ENCODE measurements at regions not wholly inside any gene's neighbourhood (a gene's known extent, or its start where the extent isn't known, plus 50 kb on each side); places are given as distances from the start of the nearest gene placed in this dataset.

- no peak for FAIRE-seq
These were observed 1678.8 kb upstream of the TENM3 start for GRCh38 chr4:180564448-180564847.

DNA sequence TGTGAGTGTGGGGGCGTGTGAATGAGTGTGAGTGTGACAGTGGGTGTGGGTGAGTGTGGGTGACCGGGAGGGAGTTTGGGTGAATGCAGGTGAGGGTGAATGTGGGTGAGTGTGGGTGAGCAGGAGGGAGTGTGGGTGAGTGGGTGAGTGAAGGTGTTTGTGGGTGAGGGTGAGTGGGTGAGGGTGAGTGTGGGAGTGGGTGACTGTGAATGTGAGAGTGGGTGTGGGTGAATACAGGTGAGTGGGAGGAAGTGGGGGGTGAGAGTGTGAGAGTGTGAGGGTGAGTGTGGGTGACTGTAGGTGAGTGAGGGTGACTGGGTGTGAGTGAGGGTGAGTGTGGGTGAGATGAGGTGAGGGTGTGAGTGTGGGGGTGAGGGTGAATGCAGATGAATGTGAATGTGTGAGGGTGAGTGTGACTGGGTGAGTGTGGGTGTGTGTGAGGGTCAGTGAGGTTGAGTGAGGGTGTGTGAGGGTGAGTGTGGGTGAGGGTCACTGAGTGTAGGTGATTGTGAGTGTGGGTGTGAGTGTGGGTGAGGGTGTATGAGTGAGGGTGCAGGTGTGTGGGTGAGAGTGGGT is 1677.3 kb upstream of the TENM3 start:
- FAIRE-seq, result no peak

DNA sequence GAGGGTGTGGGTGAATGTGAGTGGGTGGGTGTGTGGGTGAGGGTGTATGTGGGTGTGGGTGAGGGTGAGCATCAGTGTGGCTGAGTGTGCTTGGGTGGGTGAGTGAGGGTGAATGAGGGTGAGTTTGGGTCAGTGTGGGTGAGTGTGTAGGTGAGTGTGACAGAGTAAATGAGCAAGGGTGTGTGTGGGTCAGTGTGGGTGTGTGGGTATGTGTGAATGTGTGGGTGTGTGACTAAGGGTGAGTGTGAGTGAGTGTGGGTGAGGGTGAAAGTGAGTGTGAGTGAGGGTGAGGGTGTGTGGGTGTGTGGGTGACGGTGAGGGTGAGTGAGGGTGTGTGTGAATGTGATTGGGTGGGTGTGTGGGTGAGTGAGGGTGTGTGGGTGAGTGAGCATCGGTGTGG is 1676.7 kb upstream of the TENM3 start:
- no peak for FAIRE-seq

DNA sequence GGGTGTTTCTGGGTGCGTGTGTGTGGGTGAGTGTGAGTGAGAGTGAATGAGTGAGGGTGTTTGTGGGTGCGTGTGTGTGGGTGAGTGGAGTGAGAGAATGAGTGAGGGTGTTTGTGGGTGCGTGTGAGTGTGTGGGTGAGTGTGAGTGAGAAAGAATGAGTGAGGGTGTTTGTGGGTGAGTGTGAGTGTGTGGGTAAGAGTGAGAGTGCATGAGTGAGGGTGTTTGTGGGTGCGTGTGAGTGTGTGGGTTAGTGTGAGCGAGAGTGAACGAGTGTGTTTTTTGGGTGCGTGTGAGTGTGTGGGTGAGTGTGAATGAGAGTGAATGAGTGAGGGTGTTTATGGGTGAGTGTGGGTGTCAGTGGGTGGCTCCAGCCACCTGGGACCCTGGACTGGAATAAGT is 1676.1 kb upstream of the TENM3 start:
- no peak for FAIRE-seq

DNA sequence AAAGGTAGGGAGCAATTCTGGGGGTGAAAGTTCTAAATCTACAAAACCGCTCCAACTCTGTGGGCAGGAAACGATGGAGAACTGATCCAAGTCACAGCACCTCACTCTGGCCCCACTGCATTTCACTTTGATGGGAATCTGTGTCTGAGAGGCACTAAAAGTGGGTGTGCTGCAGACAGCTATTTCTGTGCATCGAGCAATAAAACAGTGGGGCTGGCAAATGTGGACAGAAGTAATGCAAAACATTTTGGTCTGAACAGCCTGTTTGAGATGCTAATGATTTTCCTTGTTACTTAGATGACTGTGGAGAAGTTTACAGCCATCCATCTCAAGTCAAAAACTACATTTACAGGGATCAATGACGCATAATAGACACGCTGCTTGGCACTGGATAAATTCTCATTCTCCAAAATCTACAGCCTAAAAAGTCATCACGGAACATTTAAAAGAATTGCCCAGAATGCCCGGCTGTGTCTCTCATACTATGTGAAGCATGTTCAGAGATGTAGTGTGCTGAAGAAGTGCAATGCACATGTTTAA is 1671.6 kb upstream of the TENM3 start:
- no peak for FAIRE-seq

- no peak for FAIRE-seq
These were observed 1665.0 kb upstream of the TENM3 start for GRCh38 chr4:180578175-180578574.

GRCh38 chr4:180581061-180581460 is 1662.1 kb upstream of the TENM3 start:
- no peak for FAIRE-seq

DNA sequence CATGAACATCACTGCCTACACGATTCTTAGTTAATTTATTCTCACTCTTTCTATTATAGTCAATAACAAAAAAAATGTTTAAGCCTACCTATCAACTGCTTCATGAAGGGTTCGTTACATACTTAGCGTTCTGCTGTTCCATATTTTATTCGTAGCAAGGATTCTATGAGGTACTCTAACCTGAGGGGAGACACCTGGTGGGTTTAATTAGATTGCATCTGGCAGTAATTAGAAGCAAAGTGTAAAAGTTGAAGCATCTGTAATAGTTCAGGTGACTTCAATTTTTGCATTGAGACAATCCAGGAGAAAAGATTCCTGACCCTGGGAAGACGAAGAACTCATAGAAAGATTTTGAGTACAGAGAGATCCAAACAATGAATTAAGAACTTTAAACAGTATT is 1655.8 kb upstream of the TENM3 start:
- no peak for FAIRE-seq

GRCh38 chr4:180589575-180589974 is 1653.6 kb upstream of the TENM3 start:
- FAIRE-seq, result no peak

DNA sequence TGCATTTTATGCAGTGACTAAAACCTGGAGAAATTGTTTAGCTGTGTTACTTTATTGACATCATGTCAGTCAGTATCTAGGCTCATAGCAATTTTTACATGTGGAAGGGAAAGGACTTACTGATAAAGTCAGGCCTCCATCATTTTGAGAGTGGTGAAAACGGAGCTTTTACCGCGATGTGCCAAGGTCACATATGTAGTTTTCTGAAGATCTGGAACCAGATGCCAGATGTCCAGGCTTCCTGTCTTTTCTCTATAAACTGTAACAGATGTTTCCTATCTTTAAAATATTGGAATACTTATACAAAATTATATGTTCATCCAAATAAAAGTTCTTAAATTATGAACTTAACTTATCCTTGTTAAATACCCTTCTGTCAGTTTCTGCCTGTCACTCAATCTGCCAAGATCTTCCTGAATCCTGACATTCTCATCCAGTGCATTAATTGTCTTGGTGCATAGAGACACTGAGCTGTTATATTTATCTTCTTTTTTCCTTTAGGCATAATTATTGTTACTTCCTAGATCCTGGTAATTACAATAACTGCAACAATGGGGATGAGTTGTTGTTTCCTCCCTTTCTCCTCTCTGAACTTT is 1646.2 kb upstream of the TENM3 start:
- FAIRE-seq, result no peak

- FAIRE-seq, result no peak
These were observed 1644.9 kb upstream of the TENM3 start for GRCh38 chr4:180598281-180598680.

- no peak for FAIRE-seq
These were observed 1639.4 kb upstream of the TENM3 start for GRCh38 chr4:180603791-180604190.

GRCh38 chr4:180610324-180610723 is 1632.9 kb upstream of the TENM3 start:
- FAIRE-seq, result no peak

DNA sequence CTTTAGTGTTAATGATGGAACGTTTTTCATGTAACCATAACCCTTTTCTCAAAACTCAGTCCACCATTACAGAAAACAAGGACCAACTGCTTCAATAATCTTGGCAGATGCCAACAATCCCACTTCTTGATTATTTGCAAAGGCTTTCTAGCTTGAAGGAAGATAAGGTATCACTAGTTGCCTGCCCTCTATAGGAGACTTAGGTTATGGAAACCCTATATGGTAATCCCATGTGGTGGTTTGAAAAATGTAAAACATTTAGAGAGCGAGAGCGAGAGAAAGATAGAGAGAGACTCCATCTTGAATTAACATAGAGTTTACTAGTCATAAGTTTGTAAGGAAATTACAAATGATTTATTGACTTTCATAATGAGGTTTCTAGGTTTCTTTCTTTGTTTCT is 1627.5 kb upstream of the TENM3 start:
- FAIRE-seq, result no peak

GRCh38 chr4:180617196-180617595 is 1626.0 kb upstream of the TENM3 start:
- no peak for FAIRE-seq

GRCh38 chr4:180618396-180618795 is 1624.8 kb upstream of the TENM3 start:
- FAIRE-seq, result no peak

- FAIRE-seq, result no peak
These were observed 1623.8 kb upstream of the TENM3 start for GRCh38 chr4:180619440-180619839.

GRCh38 chr4:180622254-180622653 is 1620.9 kb upstream of the TENM3 start:
- no peak for FAIRE-seq

- FAIRE-seq, result no peak
These were observed 1617.5 kb upstream of the TENM3 start for GRCh38 chr4:180625653-180626052.

GRCh38 chr4:180630012-180630665 is 1613.1 kb upstream of the TENM3 start:
- FAIRE-seq, result no peak

- no peak for FAIRE-seq
These were observed 1608.9 kb upstream of the TENM3 start for GRCh38 chr4:180634306-180634705.

- FAIRE-seq, result no peak
These were observed 1607.9 kb upstream of the TENM3 start for GRCh38 chr4:180635281-180635680.

DNA sequence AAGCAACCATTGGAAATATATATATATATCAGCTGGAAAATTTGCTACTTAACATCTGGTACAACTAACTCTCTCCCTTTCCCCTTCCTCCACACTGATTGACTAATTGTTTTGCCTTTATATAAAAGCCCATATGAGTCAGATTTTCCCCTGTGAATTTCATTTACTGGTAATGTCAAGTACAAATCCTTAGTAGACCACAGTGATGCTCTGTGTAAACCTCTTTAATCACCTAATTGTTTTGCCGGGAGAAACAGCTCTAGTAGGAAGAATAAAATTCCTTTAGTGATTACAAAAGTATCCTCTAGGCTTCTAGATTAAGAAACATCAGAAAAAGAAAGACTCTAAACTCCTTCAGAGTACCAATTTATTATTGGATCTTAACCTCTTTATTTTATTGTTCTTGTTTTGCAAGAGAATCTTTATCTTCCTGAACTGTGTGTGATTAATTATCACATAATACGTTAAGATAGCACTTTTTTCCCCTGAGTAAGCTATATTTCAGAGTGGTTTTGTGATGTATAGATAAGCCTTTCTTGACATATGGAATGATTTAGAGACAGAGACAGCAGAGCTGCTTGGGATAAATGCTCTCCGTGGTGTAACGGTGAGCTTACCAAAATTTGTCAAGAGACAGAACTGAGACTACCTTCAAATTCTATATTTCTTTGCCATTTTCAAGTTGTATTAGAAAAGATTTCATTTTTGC is 1606.4 kb upstream of the TENM3 start:
- no peak for FAIRE-seq

- no peak for FAIRE-seq
These were observed 1605.6 kb upstream of the TENM3 start for GRCh38 chr4:180637616-180638015.

Data from G401.6 (cell line).